GM12878 (cell line): ENCODE measurements at regions not wholly inside any gene's neighbourhood (a gene's known extent, or its start where the extent isn't known, plus 50 kb on each side); places are given as distances from the start of the nearest gene placed in this dataset.

ENCODE experiments used
- ATAC-seq: fragments of 200-7000 bp; cut with Tn5 transposase; 3 replicates; pipeline ENCODE4 v1.9.1; 2020; ENCODE audit warnings: mild to moderate bottlenecking, moderate library complexity
- BruUV-seq: library from RNA; stranded (reverse); fragments of 400-500 nt; replicated peaks from 2 replicates; lab custom pipeline; 2021; lab: Mats Ljungman, UMichigan
- CTCF ChIA-PET: fragments of 300-600 bp; sonication (Branson Sonifier 250); formaldehyde crosslinking; extraction: SDS; loops from one replicate; lab custom pipeline; 2021; ENCODE audit warnings: inconsistent platforms; lab: Yijun Ruan, JAX
- POLR2A ChIA-PET: fragments of 350-600 bp; formaldehyde crosslinking; extraction: SDS; loops from one replicate; lab custom pipeline; 2021; ENCODE audit warnings: inconsistent platforms; lab: Charles Lee
- RAD21 ChIA-PET: fragments of 300-600 bp; sonication (Branson Sonifier 250); formaldehyde crosslinking; loops from one replicate; lab custom pipeline; 2023; ENCODE audit warnings: antibody characterized with exemption; ENCODE audit not compliant: unreplicated experiment; lab: Charles Lee
- SMC1A ChIA-PET: fragments of 300-600 bp; sonication (Branson Sonifier 250); formaldehyde crosslinking; loops from one replicate; lab custom pipeline; 2023; ENCODE audit not compliant: unreplicated experiment, uncharacterized antibody; lab: Charles Lee
- DNase-seq: peaks from one replicate; pipeline ENCODE4 v3.0.0-alpha.2; 2011; ENCODE audit warnings: low read depth, low spot score
- FAIRE-seq: peaks from 3 replicates; lab custom pipeline; 2011; peaks lifted over from hg19 to GRCh38; lab: Jason Lieb, UNC
- H2AFZ ChIP-seq: 2 replicates; pipeline ENCODE4 v1.6.0; 2011; ENCODE audit warnings: low read depth, low read length, control low read depth; ENCODE audit not compliant: control insufficient read depth
- H3K27ac ChIP-seq: 2 replicates; pipeline ENCODE4 v1.5.1; 2011; ENCODE audit warnings: control low read depth; ENCODE audit not compliant: control insufficient read depth, insufficient read depth
- H3K27me3 ChIP-seq, 2 experiments: replicated peaks in 1 of 2; 2 replicates each; pipeline versions ENCODE4 v1.6.0 to v1.6.1; 2011; ENCODE audit warnings: low read length in 1 of 2; ENCODE audit not compliant: control insufficient read depth in 2 of 2, insufficient read depth in 2 of 2
- H3K36me3 ChIP-seq, 2 experiments: 2 replicates each; pipeline ENCODE4 v1.5.1; 2011; ENCODE audit warnings: low read length in 1 of 2; ENCODE audit not compliant: control insufficient read depth in 2 of 2, insufficient read depth in 2 of 2
- H3K4me1 ChIP-seq: 2 replicates; pipeline ENCODE4 v1.6.1; 2011; ENCODE audit warnings: mild to moderate bottlenecking, low read length, moderate library complexity, mixed read lengths; ENCODE audit not compliant: control insufficient read depth, insufficient read depth
- H3K4me2 ChIP-seq: 2 replicates; pipeline ENCODE4 v1.6.0; 2011; ENCODE audit warnings: control low read depth; ENCODE audit not compliant: control insufficient read depth, insufficient read depth
- H3K4me3 ChIP-seq: fragments of 200-600 bp; sonication (generic); 2 replicates; pipeline ENCODE4 v1.5.1; 2016
- H3K79me2 ChIP-seq: 2 replicates; pipeline ENCODE4 v1.6.0; 2011; ENCODE audit warnings: low read length; ENCODE audit not compliant: control insufficient read depth, insufficient read depth
- H3K9ac ChIP-seq: 2 replicates; pipeline ENCODE4 v1.8.0; 2011; ENCODE audit warnings: low read length, control low read depth, mixed read lengths; ENCODE audit not compliant: control insufficient read depth, insufficient read depth
- H3K9me3 ChIP-seq: replicated peaks from 3 replicates; pipeline ENCODE4 v1.5.1; 2011; ENCODE audit warnings: mild to moderate bottlenecking, low read length; ENCODE audit not compliant: control insufficient read depth, insufficient read depth
- H4K20me1 ChIP-seq: 2 replicates; pipeline ENCODE4 v1.6.0; 2011; ENCODE audit not compliant: control insufficient read depth, insufficient read depth
- ATF7 ChIP-seq: fragments of 450-650 bp; IDR thresholded peaks from 2 replicates; pipeline ENCODE4 v1.6.1; 2016; ENCODE audit warnings: low read depth, mild to moderate bottlenecking
- BCL11A ChIP-seq: IDR thresholded peaks from 2 replicates; pipeline ENCODE4 v1.6.1; 2011; ENCODE audit warnings: low read depth, low read length
- BHLHE40 ChIP-seq, 2 experiments: fragments of 450-650 bp in 1 of 2; IDR thresholded peaks; 2 replicates each; pipeline ENCODE4 v1.6.1; 2011 to 2017; ENCODE audit warnings: low read depth in 2 of 2, borderline replicate concordance in 1 of 2, improper control_type of control experiment in 1 of 2, low read length in 1 of 2, mild to moderate bottlenecking in 1 of 2
- CBX3 ChIP-seq: fragments of 200-600 bp; sonication (generic); IDR thresholded peaks from 2 replicates; pipeline ENCODE4 v1.6.1; 2016; ENCODE audit warnings: low read depth, borderline replicate concordance
- CHD2 ChIP-seq: IDR thresholded peaks from 2 replicates; pipeline ENCODE4 v1.6.1; 2011; ENCODE audit warnings: low read depth, low read length, improper control_type of control experiment, borderline replicate concordance
- CREM ChIP-seq: IDR thresholded peaks from 2 replicates; pipeline ENCODE4 v1.6.1; 2014; ENCODE audit warnings: antibody characterized with exemption, low read depth
- EED ChIP-seq: sonication (generic); IDR thresholded peaks from 2 replicates; pipeline ENCODE4 v1.6.1; 2016; ENCODE audit warnings: antibody characterized with exemption, low read depth
- FOXK2 ChIP-seq: fragments of 450-650 bp; IDR thresholded peaks from 2 replicates; pipeline ENCODE4 v1.6.1; 2017; ENCODE audit warnings: mild to moderate bottlenecking, moderate library complexity
- GABPA ChIP-seq: IDR thresholded peaks from 2 replicates; pipeline ENCODE4 v1.6.1; 2014; ENCODE audit warnings: antibody characterized with exemption, low read depth, mild to moderate bottlenecking, inconsistent platforms
- MLLT1 ChIP-seq: fragments of 450-650 bp; IDR thresholded peaks from 2 replicates; pipeline ENCODE4 v1.6.1; 2016; ENCODE audit warnings: mild to moderate bottlenecking
- NFXL1 ChIP-seq: fragments of 450-650 bp; IDR thresholded peaks from 2 replicates; pipeline ENCODE4 v1.6.1; 2017; ENCODE audit warnings: antibody characterized with exemption, mild to moderate bottlenecking, borderline replicate concordance
- NKRF ChIP-seq: fragments of 450-650 bp; conservative IDR thresholded peaks from 2 replicates; pipeline ENCODE4 v1.6.1; 2017; ENCODE audit warnings: mild to moderate bottlenecking, moderate library complexity
- POLR2AphosphoS5 ChIP-seq: IDR thresholded peaks from 2 replicates; pipeline ENCODE4 v1.6.1; 2011; ENCODE audit warnings: mild to moderate bottlenecking, low read length, inconsistent platforms
- POU2F2 ChIP-seq: IDR thresholded peaks from 3 replicates; pipeline ENCODE4 v1.6.1; 2011; ENCODE audit warnings: low read depth, mild to moderate bottlenecking, low read length, borderline replicate concordance
- RBBP5 ChIP-seq: fragments of 200-600 bp; sonication (generic); conservative IDR thresholded peaks from 2 replicates; pipeline ENCODE4 v1.6.1; 2016
- RUNX3 ChIP-seq: IDR thresholded peaks from 2 replicates; pipeline ENCODE4 v1.6.1; 2012; ENCODE audit warnings: low read length, inconsistent platforms
- SMAD5 ChIP-seq: IDR thresholded peaks from 2 replicates; pipeline ENCODE4 v1.6.1; 2016; ENCODE audit warnings: antibody characterized with exemption, low read depth
- SP1 ChIP-seq: IDR thresholded peaks from one replicate; pipeline ENCODE4 v1.6.1; 2011; ENCODE audit warnings: low read depth, low read length
- SUZ12 ChIP-seq: fragments of 200-600 bp; sonication (generic); IDR thresholded peaks from one replicate; pipeline ENCODE4 v1.6.1; 2018; ENCODE audit warnings: antibody characterized with exemption, mild to moderate bottlenecking; ENCODE audit not compliant: unreplicated experiment
- YY1 ChIP-seq: IDR thresholded peaks from 2 replicates; pipeline ENCODE4 v1.6.1; 2011; ENCODE audit warnings: low read depth, mild to moderate bottlenecking, low read length
- ZNF274 ChIP-seq: IDR thresholded peaks from one replicate; pipeline ENCODE4 v1.8.0; 2011; ENCODE audit not compliant: insufficient read length, insufficient read depth
- WGBS: methylation state at CpG from one replicate; pipeline ENCODE4 v1.1.6; 2016; ENCODE audit warnings: low lambda C conversion rate; ENCODE audit not compliant: insufficient replicate concordance, insufficient coverage; ENCODE audit errors: missing lambda C conversion rate; 5-methylcytosine and 5-hydroxymethylcytosine counted together
- in situ Hi-C: fragments of 300-500 bp; cut with MboI; formaldehyde crosslinking; loops from 9 replicates; pipeline ENCODE4 v1.14.3; 2018; ENCODE audit warnings: mixed read lengths
- intact Hi-C: fragments of 100-400 bp; cut with micrococcal nuclease; formaldehyde crosslinking; loops from one replicate; pipeline ENCODE4 v1.14.2; 2022; ENCODE audit not compliant: unreplicated experiment

- no peak for TF ChIP-seq CBX3
- no peak for TF ChIP-seq POU2F2
- no peak for TF ChIP-seq CREM
- TF ChIP-seq ZNF274 = no peak
Measured at GRCh38 chr12:78703820-78704525, 160.6 kb upstream of the SYT1 start (continued).

- ChIA-PET CTCF (no interaction called here), RAD21 (no interaction called here), SMC1A (no interaction called here), POLR2A (no interaction called here)
- Histone ChIP-seq H3K4me2 (no peak overlapping the region), H3K27ac (no peak overlapping the region), H3K27me3 (no peaks in the 10 kb centered on the region), H3K36me3 (no peaks in the 10 kb centered on the region), H3K9ac (no peak overlapping the region), H3K9me3 (no peaks in the 10 kb centered on the region), H2AFZ (no peak overlapping the region), H4K20me1 (no peaks in the 10 kb centered on the region), H3K4me1 (no peaks in the 10 kb centered on the region), H3K4me3 (no peak overlapping the region), H3K79me2 (no peaks in the 10 kb centered on the region)
- 35% methylated on average over 4 of the region's 4 CpGs for WGBS
- ATAC-seq (no peak), FAIRE-seq (no peak), DNase-seq (no peak)
- no TSS peak for BruUV-seq
- in situ Hi-C loops (no loop called here), intact Hi-C loops (no loop called here)
- TF ChIP-seq CHD2 (no peak), EED (no peak), ATF7 (no peak), MLLT1 (no peak), BHLHE40 (IDR thresholded peaks at IDR 0.05; ENCODE audit: borderline replicate concordance in 1 of 2, low read depth in 2 of 2, low read length in 1 of 2) (no peak), CBX3 (no peak), NFXL1 (no peak), RUNX3 (no peak), SP1 (no peak), FOXK2 (no peak), SMAD5 (no peak), GABPA (no peak), SUZ12 (no peak), NKRF (no peak), YY1 (no peak), POLR2AphosphoS5 (no peak), BCL11A (no peak), RBBP5 (no peak)
Measured at GRCh38 chr12:78711954-78712353, 152.6 kb upstream of the SYT1 start.
